GM18870 (cell line): ENCODE measurements at regions not wholly inside any gene's neighbourhood (a gene's known extent, or its start where the extent isn't known, plus 50 kb on each side); places are given as distances from the start of the nearest gene placed in this dataset.
A peak's percentile ranks its signal among the peaks of the same experiment; 100 is the strongest.
"Not testable (repeated sequence)": the region's sequence is repeated elsewhere in the genome, so short reads cannot be mapped to it uniquely, and the experiment has no call there.

Experiments used
- ATAC-seq: cut with Tn5 transposase; IDR thresholded peaks from one replicate; pipeline ENCODE4 v1.9.1; 2021; ENCODE audit warnings: moderate library complexity; ENCODE audit not compliant: unreplicated experiment

GRCh38 chr6:12348530-12349511 lies 58.7 kb downstream of the EDN1 start:
- no peak for ATAC-seq

GRCh38 chr6:12350644-12351170 lies 60.5 kb downstream of the EDN1 start:
- ATAC-seq, result no peak

GRCh38 chr6:12351672-12352071 lies 61.5 kb downstream of the EDN1 start:
- no peak for ATAC-seq

GRCh38 chr6:12353731-12354130 lies 63.6 kb downstream of the EDN1 start:
- ATAC-seq, result no peak

GRCh38 chr6:12354499-12354898 lies 64.3 kb downstream of the EDN1 start:
- ATAC-seq, result peak; percentile 39

DNA sequence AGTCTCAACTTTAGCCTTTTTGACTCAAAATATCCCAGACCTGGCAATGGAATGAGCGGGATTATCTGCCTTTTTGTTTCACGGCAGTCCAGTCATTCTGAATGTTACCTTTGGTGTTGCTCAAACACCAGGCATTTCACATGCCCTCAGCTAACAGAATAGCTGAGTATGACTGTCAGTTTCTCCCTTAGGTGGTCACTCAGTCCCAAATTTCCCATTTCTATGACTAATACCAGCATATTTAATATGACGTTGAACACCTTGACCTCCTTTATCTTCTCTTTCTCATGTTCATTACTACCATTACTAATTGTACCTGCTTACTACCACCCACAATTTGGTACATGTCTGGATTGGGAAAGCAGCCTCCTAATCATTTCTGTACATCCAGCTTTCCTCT lies 65.2 kb downstream of the EDN1 start:
- peak; percentile 32 for ATAC-seq

DNA sequence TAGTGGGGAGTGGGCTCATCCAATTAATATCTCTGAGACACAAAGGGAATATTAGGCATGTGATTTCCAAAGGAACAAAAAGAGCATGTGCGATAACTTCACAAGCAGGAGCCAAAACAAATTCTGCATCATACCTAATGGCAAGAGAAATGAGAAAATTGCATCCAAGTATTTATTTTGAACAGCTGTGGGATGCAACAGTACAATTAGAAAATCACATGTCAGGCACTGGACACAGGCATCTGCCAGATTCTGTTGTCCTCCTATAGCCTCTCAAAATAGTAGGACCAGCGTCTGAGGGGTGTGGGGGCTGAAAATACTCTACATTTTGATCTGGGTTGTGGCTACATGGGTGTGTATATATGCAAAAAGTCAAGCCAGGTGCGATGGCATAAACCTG lies 66.3 kb downstream of the EDN1 start:
- no peak for ATAC-seq

- peak; percentile 65 for ATAC-seq
Observed at GRCh38 chr6:12356983-12357972, 67.1 kb downstream of the EDN1 start.

GRCh38 chr6:12359036-12359435 lies 68.9 kb downstream of the EDN1 start:
- ATAC-seq, result no peak

DNA sequence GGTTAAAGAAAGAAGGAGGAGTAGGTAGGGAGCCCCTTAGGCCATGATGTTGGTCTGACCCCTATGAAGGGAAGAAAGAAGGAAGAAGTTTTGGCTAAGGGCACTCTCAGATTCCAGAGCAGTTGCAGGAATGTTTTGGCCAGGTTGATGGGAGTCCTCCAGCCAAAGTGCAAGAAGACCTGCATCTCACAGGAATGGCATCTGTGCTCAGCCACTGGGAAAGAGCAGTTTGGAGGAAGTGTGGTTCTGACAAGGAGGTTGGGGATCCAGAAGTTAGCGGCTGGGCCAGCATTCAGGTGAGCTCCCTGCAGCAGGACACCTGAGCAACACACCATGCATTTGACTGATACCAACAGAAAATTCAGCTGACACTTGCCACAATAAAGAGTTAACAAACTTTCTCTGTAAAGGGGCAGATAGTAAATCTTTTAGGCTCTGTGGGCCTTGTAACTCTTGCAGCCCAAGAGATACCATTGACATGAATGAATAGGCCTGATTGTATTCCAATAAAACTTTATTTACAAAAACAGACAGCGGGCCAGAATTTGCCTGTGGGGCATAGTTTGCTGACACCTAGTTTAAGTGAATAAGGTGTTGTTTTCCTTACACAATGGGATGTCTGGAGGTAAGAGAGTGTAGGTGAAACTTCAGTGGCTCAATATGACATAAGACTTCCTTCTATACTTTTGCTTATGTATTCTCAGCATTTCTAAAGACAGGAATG lies 71.0 kb downstream of the EDN1 start:
- no peak for ATAC-seq

DNA sequence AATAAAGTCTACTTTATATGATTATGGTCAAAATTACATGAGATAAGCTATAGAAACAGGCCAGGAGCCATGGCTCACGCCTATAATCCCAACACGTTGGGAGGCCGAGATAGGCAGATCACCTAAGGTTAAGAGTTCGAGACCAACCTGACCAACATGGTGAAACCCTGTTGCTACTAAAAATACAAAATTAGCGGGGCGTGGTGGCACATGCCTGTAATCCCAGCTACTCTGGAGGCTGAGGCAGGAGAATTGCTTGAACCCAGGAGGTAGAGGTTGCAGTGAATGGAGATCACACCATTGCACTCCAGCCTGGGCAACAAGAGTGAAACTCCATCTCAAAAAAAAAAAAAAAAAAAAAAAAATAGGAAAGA lies 73.1 kb downstream of the EDN1 start:
- not testable (repeated sequence) for ATAC-seq

- ATAC-seq, result peak; percentile 76
Observed at GRCh38 chr6:12363651-12364381, 73.7 kb downstream of the EDN1 start.

- ATAC-seq, result no peak
Observed at GRCh38 chr6:12364621-12365020, 74.5 kb downstream of the EDN1 start.

DNA sequence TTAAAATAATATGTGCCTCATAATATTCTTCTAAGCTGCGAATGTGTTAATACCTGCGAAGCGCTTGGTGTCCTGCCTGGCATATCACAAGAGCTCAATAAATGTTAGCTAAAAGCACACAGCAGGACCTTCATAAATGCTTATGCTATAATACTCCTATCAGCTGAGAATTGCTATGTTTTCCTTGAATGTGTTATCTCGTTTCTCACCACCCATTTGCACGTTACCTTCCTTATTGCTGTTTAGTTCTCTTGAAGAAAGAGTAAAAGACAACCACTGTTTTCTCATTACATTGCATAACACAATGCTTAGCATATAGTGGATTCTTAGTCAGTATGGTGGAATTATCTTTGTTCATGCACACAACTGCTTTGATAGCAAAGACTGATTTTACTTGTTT lies 76.6 kb downstream of the EDN1 start:
- no peak for ATAC-seq

DNA sequence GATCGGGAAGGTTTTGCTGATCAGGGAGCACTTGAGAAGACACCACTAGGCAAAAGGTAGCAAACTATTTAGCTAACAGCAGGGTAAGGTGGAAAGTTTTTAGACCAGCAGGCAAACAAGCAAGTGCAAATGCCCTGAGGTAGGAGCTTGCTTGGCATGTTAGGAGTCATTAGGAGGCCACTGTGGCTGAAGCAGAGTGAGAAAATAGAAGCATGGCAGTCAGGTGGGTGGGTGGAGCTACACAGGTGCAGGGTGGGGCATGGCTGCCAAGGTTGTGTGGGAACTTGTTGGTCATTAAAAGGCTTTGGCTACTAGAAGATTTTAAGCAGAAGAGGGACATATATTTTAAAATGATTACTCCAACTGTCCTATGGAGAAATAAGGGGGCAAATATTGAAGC lies 77.3 kb downstream of the EDN1 start:
- no peak for ATAC-seq

GRCh38 chr6:12369355-12369754 lies 79.2 kb downstream of the EDN1 start:
- ATAC-seq, result no peak

- peak; percentile 60 for ATAC-seq
Observed at GRCh38 chr6:12369781-12370262, 79.7 kb downstream of the EDN1 start.

DNA sequence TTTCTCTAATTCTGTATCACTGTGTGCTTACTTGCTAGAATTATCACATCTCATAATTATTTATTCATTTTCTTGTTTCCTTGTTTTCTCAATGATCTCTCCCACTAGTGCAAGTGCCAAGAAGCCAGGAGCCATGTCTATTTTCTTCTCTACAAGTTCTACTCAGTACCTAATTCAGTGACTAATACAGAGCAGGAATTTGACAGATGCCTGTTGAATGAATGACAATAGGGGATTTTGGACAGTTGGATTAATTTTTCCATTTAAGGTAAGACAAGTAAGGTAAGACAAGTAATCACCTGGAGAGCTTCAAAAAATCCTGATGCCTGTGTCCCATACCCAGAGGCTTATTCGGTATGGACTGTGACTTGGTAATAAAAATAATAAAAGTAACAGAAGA lies 81.0 kb downstream of the EDN1 start:
- ATAC-seq, result no peak

DNA sequence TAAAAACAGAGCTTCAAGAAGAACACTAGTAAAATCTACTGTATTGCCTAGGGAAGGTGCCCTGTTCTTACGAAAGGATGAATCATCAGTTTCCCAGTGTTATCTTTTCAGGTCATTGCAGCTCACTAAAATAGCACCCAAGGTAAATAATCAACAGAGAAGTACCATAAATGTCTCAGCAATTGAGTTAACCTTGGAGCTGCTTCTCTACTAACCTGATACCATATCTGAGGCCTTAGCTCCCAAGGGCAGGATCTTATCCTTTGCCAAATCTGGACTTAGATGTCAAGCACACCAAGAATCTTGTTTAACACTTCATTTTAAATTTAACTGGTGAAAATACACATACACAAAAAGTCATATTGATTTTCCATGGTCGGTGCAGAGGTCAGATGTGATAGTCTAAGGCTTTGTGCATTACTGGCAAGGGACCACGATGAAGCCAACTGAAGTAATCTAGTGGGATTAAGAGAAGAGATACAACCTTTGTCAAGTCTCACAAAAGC lies 81.5 kb downstream of the EDN1 start:
- peak; percentile 51 for ATAC-seq

DNA sequence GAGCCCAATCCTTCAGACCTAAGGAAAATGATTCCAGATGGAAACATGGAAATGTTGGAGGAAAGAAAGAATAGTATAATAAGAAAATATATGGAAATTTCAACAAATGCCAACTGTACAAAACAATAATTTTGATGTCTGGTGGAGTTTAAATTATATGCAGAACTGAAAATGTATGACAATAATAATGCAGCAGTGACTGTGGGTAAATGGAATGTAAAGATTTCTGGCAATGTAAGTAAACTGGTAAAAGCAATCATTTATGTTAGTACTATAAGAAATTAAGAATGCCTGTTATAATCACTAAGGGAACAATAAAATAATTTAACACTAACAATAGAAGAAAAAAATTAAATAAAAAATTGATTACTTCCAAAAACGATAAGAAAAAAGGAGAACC lies 89.0 kb downstream of the EDN1 start:
- ATAC-seq, result no peak
